ENCODE measurements at regions not wholly inside any gene's neighbourhood (a gene's known extent, or its start where the extent isn't known, plus 50 kb on each side); places are given as distances from the start of the nearest gene placed in this dataset.
"Not testable (repeated sequence)": the region's sequence is repeated elsewhere in the genome, so short reads cannot be mapped to it uniquely, and the experiment has no call there.

- not testable (repeated sequence) for TF ChIP-seq CTCF, POLR2A (IDR thresholded peaks at IDR 0.05)
Measured at GRCh38 chr14:105998597-105998996, 472.2 kb downstream of the TMEM121 start.
